Activated T-cell treated with anti-CD3 and anti-CD28 coated beads, Interleukin-2, amount 50 U/mL, for 24 hours (primary cell): ENCODE measurements at regions not wholly inside any gene's neighbourhood (a gene's known extent, or its start where the extent isn't known, plus 50 kb on each side); places are given as distances from the start of the nearest gene placed in this dataset.
"Not testable (repeated sequence)": the region's sequence is repeated elsewhere in the genome, so short reads cannot be mapped to it uniquely, and the experiment has no call there.

Experiments used
- DNase-seq: peaks from one replicate; pipeline ENCODE4 v3.0.0-alpha.2; 2020
- H3K27ac Mint-ChIP-seq: 2 replicates; pipeline ENCODE4 v1.8.0; 2020; ENCODE audit warnings: mild to moderate bottlenecking, mixed read lengths
- H3K27me3 Mint-ChIP-seq: 2 replicates; pipeline ENCODE4 v1.8.0; 2020; ENCODE audit warnings: mixed read lengths
- H3K36me3 Mint-ChIP-seq: 2 replicates; pipeline ENCODE4 v1.8.0; 2020; ENCODE audit warnings: low read depth, mixed read lengths
- H3K4me1 Mint-ChIP-seq: 2 replicates; pipeline ENCODE4 v1.8.0; 2020; ENCODE audit warnings: low read depth, mixed read lengths
- H3K4me3 Mint-ChIP-seq: 2 replicates; pipeline ENCODE4 v1.8.0; 2020; ENCODE audit warnings: mild to moderate bottlenecking, moderate library complexity, mixed read lengths
- H3K9me3 Mint-ChIP-seq: 2 replicates; pipeline ENCODE4 v1.8.0; 2020; ENCODE audit warnings: mixed read lengths

- H3K4me1 Mint-ChIP-seq = no peaks in the 10 kb centered on the region
- no peak overlapping the region for H3K27ac Mint-ChIP-seq
- DNase-seq = no peak
- H3K36me3 Mint-ChIP-seq = no peaks in the 10 kb centered on the region
- H3K9me3 Mint-ChIP-seq = no peaks in the 10 kb centered on the region
- H3K27me3 Mint-ChIP-seq = peaks cover 4% of the 10 kb centered on the region
- no peak overlapping the region for H3K4me3 Mint-ChIP-seq
Measured at GRCh38 chr18:47718646-47719045, 211.8 kb downstream of the SMAD2 start.

GRCh38 chr18:47717257-47717656 lies 213.2 kb downstream of the SMAD2 start:
- Mint-ChIP-seq H3K4me1 (no peaks in the 10 kb centered on the region), H3K4me3 (no peak overlapping the region), H3K9me3 (no peaks in the 10 kb centered on the region), H3K27ac (no peak overlapping the region), H3K27me3 (peaks cover 4% of the 10 kb centered on the region), H3K36me3 (no peaks in the 10 kb centered on the region)
- DNase-seq = no peak

- no peaks in the 10 kb centered on the region for H3K36me3 Mint-ChIP-seq
- no peak overlapping the region for H3K27ac Mint-ChIP-seq
- peaks cover 9% of the 10 kb centered on the region for H3K27me3 Mint-ChIP-seq
- H3K9me3 Mint-ChIP-seq = no peaks in the 10 kb centered on the region
- H3K4me1 Mint-ChIP-seq = no peaks in the 10 kb centered on the region
- no peak for DNase-seq
- H3K4me3 Mint-ChIP-seq = no peak overlapping the region
Measured at GRCh38 chr18:47716632-47717185, 213.8 kb downstream of the SMAD2 start.

DNA sequence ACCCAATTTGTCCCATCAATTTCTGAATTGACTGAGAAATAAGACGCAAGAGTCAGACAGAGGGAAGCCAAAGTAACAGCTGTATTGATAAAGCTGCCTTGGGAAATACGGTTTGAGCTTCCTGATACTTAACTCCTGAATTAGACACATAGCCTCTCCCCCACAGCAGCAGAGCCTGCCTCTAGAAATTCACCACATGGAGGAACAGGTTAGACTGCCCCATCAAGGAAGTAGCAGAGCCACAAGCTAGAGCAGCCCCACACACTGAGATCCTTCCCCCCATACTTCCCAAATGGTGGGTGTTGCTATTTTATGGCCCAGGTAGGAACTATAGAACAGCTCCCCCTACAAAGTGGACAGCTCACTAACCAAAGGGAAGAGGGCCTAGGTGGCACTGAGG lies 220.0 kb downstream of the SMAD2 start:
- Mint-ChIP-seq H3K27ac (no peak overlapping the region), H3K4me3 (no peak overlapping the region), H3K9me3 (no peaks in the 10 kb centered on the region), H3K36me3 (no peaks in the 10 kb centered on the region), H3K27me3 (peaks cover 5% of the 10 kb centered on the region), H3K4me1 (no peaks in the 10 kb centered on the region)
- DNase-seq = no peak

- no peak for DNase-seq
- Mint-ChIP-seq H3K9me3 (no peaks in the 10 kb centered on the region), H3K4me1 (no peaks in the 10 kb centered on the region), H3K27me3 (peaks cover 5% of the 10 kb centered on the region), H3K36me3 (no peaks in the 10 kb centered on the region), H3K27ac (no peak overlapping the region), H3K4me3 (no peak overlapping the region)
Measured at GRCh38 chr18:47709556-47709955, 220.9 kb downstream of the SMAD2 start.

DNA sequence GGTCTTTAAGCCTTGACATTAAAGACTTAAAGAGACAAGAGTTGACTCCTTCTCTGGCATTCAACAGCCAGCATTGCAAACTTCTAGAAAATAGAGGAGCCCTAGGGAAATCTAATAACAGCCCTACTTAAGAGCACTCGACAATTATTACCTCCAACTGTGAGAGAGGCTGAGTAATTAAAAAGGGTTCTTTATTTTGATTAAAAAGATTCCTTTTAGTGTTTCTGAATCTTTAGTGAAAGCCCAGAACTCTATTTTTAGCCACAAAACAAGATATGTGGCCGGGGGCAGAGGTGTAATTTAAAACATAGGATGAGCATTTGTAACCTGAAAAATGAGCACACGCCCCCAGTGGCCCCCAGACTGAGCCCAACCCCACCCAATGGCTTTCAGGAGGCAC lies 222.3 kb downstream of the SMAD2 start:
- no peak overlapping the region for H3K4me3 Mint-ChIP-seq
- no peak overlapping the region for H3K27ac Mint-ChIP-seq
- no peaks in the 10 kb centered on the region for H3K4me1 Mint-ChIP-seq
- no peaks in the 10 kb centered on the region for H3K9me3 Mint-ChIP-seq
- no peak for DNase-seq
- peaks cover 5% of the 10 kb centered on the region for H3K27me3 Mint-ChIP-seq
- no peaks in the 10 kb centered on the region for H3K36me3 Mint-ChIP-seq

DNA sequence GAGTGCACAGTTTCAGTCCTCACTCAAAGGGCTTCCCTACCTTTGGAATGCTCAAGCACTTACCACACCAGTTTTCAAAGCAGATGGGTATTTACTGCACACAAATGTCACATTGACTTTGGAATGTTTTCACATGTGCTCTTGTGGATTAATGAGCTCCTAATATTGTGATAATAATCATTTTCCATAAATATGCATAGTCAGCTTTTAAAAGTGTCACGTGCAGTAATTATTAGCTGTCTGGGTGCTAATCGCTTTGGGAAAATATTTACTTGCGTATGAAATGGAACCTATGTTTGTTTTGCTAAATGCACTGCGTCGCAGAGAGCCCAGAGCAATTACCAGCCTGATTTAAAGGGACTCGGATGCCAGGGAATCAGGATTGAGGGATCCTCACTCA lies 229.3 kb downstream of the SMAD2 start:
- Mint-ChIP-seq H3K36me3 (no peaks in the 10 kb centered on the region), H3K9me3 (no peaks in the 10 kb centered on the region), H3K27me3 (peaks cover 26% of the 10 kb centered on the region), H3K27ac (no peak overlapping the region), H3K4me3 (no peak overlapping the region), H3K4me1 (no peaks in the 10 kb centered on the region)
- no peak for DNase-seq

- no peak for DNase-seq
- H3K4me1 Mint-ChIP-seq = no peaks in the 10 kb centered on the region
- H3K27me3 Mint-ChIP-seq = peaks cover 33% of the 10 kb centered on the region
- H3K36me3 Mint-ChIP-seq = no peaks in the 10 kb centered on the region
- no peak overlapping the region for H3K27ac Mint-ChIP-seq
- H3K9me3 Mint-ChIP-seq = no peaks in the 10 kb centered on the region
- no peak overlapping the region for H3K4me3 Mint-ChIP-seq
Measured at GRCh38 chr18:47696870-47697269, 233.6 kb downstream of the SMAD2 start.

- Mint-ChIP-seq H3K4me3 (no peak overlapping the region), H3K4me1 (no peaks in the 10 kb centered on the region), H3K36me3 (no peaks in the 10 kb centered on the region), H3K27ac (no peak overlapping the region), H3K27me3 (peaks cover 21% of the 10 kb centered on the region), H3K9me3 (no peaks in the 10 kb centered on the region)
- no peak for DNase-seq
Measured at GRCh38 chr18:47691611-47692010, 238.8 kb downstream of the SMAD2 start.

DNA sequence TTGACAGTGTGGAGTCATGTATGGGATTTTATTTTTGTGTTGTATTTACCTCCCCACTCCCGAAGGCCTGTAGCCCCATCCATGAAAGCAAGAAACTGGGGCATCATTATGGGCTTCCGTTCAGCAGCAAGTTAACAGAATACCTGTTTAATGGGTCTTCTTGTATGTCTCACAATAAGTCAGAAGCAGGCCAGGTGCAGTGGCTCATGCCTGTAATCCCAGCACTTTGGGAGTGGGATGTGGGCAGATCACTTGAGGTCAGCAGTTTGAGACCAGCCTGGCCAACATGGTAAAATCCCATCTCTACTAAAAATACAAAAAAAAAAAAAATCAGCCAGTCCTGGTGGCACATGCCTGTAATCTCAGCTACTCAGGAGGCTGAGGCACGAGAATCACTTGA lies 239.7 kb downstream of the SMAD2 start:
- H3K9me3 Mint-ChIP-seq, H3K4me1 Mint-ChIP-seq, H3K27ac Mint-ChIP-seq, H3K4me3 Mint-ChIP-seq, DNase-seq, H3K36me3 Mint-ChIP-seq: not testable (repeated sequence)
- H3K27me3 Mint-ChIP-seq = peaks cover 16% of the 10 kb centered on the region

- H3K27ac Mint-ChIP-seq = no peak overlapping the region
- peaks cover 16% of the 10 kb centered on the region for H3K27me3 Mint-ChIP-seq
- no peak overlapping the region for H3K4me3 Mint-ChIP-seq
Measured at GRCh38 chr18:47689371-47689770, 241.1 kb downstream of the SMAD2 start.

DNA sequence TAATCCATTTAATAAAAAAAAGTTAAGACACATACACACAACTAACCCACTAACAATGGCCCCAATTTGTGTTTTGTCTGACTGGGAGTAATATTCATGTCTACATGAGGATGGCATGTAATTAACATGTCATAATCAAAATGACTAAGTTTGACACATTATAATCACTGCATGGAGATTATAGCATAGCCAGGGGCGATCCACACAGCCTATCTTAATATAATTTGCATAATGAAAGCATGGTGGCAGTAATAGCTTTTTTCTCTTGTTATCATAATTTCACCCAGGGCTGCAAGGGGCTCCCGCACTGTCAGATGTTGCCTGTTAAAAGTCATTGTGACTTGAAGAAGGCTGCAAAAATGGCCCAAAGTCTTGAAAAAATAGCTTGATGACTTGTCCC lies 243.7 kb downstream of the SMAD2 start:
- DNase-seq = no peak
- peaks cover 14% of the 10 kb centered on the region for H3K27me3 Mint-ChIP-seq
- no peaks in the 10 kb centered on the region for H3K9me3 Mint-ChIP-seq
- H3K27ac Mint-ChIP-seq = no peak overlapping the region
- no peak overlapping the region for H3K4me3 Mint-ChIP-seq
- no peaks in the 10 kb centered on the region for H3K4me1 Mint-ChIP-seq
- no peaks in the 10 kb centered on the region for H3K36me3 Mint-ChIP-seq

More at GRCh38 chr18:47689371-47689770, 241.1 kb downstream of the SMAD2 start:
- Mint-ChIP-seq H3K4me1 (no peaks in the 10 kb centered on the region), H3K9me3 (no peaks in the 10 kb centered on the region), H3K36me3 (no peaks in the 10 kb centered on the region)
- no peak for DNase-seq

DNA sequence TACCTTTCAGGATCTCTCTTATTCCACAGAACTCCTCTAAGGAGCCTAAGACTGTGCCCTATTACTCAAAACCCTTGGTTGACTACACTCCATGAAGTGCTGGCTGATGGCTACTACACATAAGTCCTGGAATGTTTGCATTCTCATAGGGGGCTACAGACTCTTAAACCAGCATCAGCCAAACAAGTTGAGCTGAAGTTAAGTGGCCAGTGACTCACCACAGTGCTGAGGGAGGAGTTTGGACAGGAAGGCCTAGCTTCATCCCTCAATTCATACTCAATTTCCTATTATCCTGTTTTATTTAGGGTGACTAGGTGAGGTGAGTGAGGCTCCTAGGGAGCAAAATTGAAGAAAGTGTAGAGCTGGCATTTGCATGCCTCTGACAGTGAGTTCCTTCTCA lies 246.7 kb downstream of the SMAD2 start:
- no peak overlapping the region for H3K4me3 Mint-ChIP-seq
- DNase-seq = no peak

DNA sequence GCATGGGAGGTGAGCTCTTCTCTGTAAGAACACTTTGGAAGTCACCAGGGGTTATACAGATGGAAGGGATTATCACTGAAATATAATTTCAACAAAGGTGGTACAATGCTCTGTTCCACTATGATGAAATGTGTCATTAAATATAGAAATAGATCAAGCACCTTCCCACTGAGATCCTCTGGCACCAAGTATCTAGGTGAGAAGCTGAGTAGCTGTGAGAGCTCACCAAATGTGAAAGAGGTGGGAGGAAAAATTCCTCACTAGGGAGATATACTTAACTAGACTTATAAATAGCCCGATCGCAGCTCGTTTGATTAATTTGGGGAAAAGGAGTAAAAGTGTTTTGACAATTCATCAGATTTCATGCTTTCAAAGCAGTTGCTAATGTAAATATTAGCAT lies 247.6 kb downstream of the SMAD2 start:
- H3K27me3 Mint-ChIP-seq = peaks cover 9% of the 10 kb centered on the region
- no peaks in the 10 kb centered on the region for H3K36me3 Mint-ChIP-seq
- H3K4me3 Mint-ChIP-seq = no peak overlapping the region
- DNase-seq = no peak
- no peaks in the 10 kb centered on the region for H3K4me1 Mint-ChIP-seq
- no peaks in the 10 kb centered on the region for H3K9me3 Mint-ChIP-seq
- no peak overlapping the region for H3K27ac Mint-ChIP-seq

More for the DNA sequence above, 246.7 kb downstream of the SMAD2 start:
- H3K27ac Mint-ChIP-seq = no peak overlapping the region
- peaks cover 15% of the 10 kb centered on the region for H3K27me3 Mint-ChIP-seq
- no peaks in the 10 kb centered on the region for H3K9me3 Mint-ChIP-seq
- no peaks in the 10 kb centered on the region for H3K36me3 Mint-ChIP-seq
- no peaks in the 10 kb centered on the region for H3K4me1 Mint-ChIP-seq

GRCh38 chr18:47680488-47680887 lies 250.0 kb downstream of the SMAD2 start:
- no peaks in the 10 kb centered on the region for H3K4me1 Mint-ChIP-seq
- DNase-seq = no peak
- H3K36me3 Mint-ChIP-seq = no peaks in the 10 kb centered on the region
- H3K9me3 Mint-ChIP-seq = no peaks in the 10 kb centered on the region
- no peak overlapping the region for H3K27ac Mint-ChIP-seq
- peaks cover 6% of the 10 kb centered on the region for H3K27me3 Mint-ChIP-seq
- no peak overlapping the region for H3K4me3 Mint-ChIP-seq

- Mint-ChIP-seq H3K27ac (no peak overlapping the region), H3K27me3 (peaks cover 6% of the 10 kb centered on the region)
Measured at GRCh38 chr18:47679864-47680263, 250.6 kb downstream of the SMAD2 start.

More at GRCh38 chr18:47679864-47680263, 250.6 kb downstream of the SMAD2 start:
- no peak overlapping the region for H3K4me3 Mint-ChIP-seq
- no peak for DNase-seq
- H3K36me3 Mint-ChIP-seq = no peaks in the 10 kb centered on the region
- no peaks in the 10 kb centered on the region for H3K9me3 Mint-ChIP-seq
- H3K4me1 Mint-ChIP-seq = no peaks in the 10 kb centered on the region
